Left ventricle myocardium superior (tissue), 1 donor: ENCODE measurements at regions not wholly inside any gene's neighbourhood (a gene's known extent, or its start where the extent isn't known, plus 50 kb on each side); places are given as distances from the start of the nearest gene placed in this dataset.
A peak's percentile ranks its signal among the peaks of the same experiment; 100 is the strongest.

Experiments used
- ATAC-seq: fragments of 200-7000 bp; cut with Tn5 transposase; one replicate; pipeline ENCODE4 v1.9.1; 2020; ENCODE audit warnings: mild to moderate bottlenecking, moderate library complexity
- DNase-seq: peaks from one replicate; pipeline ENCODE4 v3.0.0-alpha.2; 2020
- intact Hi-C: fragments of 100-400 bp; cut with micrococcal nuclease; formaldehyde crosslinking; loops from one replicate; pipeline ENCODE4 v1.11.0; 2022
- donor health status: DM: no; HTN: yes; CAD: no; lungs with severe emphysema.

GRCh38 chr14:32254952-32255679, 52.0 kb upstream of the RNU6-8 start:
- DNase-seq (peak; percentile 67), ATAC-seq (peak; percentile 85)
- intact Hi-C loops = loop anchor here (5.0 to 10.0 kb wide), 4 partner anchors 183 to 743 kb away; no protein-coding TSS in a partner anchor

- intact Hi-C loops = loop anchor here (10.0 kb wide), 1 partner anchor 299 kb away; no protein-coding TSS in a partner anchor
- DNase-seq = no peak
- peak; percentile 33 for ATAC-seq
These were observed 52.7 kb upstream of the RNU6-8 start for GRCh38 chr14:32255789-32256188.

- DNase-seq (no peak), ATAC-seq (no peak)
- intact Hi-C loops = loop anchor here (10.0 kb wide), 1 partner anchor 298 kb away; no protein-coding TSS in a partner anchor
These were observed 53.5 kb upstream of the RNU6-8 start for GRCh38 chr14:32256576-32256975.

GRCh38 chr14:32258336-32258993, 55.4 kb upstream of the RNU6-8 start:
- ATAC-seq = peak; percentile 9
- intact Hi-C loops = loop anchor here (10.0 kb wide), 1 partner anchor 296 kb away; no protein-coding TSS in a partner anchor

GRCh38 chr14:32259368-32260013, 56.4 kb upstream of the RNU6-8 start:
- intact Hi-C loops = loop anchor here (10.0 kb wide), 1 partner anchor 295 kb away; no protein-coding TSS in a partner anchor
- DNase-seq (no peak), ATAC-seq (no peak)

More at GRCh38 chr14:32258336-32258993, 55.4 kb upstream of the RNU6-8 start:
- DNase-seq = no peak

GRCh38 chr14:32263939-32264567, 61.0 kb upstream of the RNU6-8 start:
- DNase-seq (no peak), ATAC-seq (no peak)
- intact Hi-C loops = no loop called here

- no peak for ATAC-seq
- intact Hi-C loops = no loop called here
- no peak for DNase-seq
These were observed 62.5 kb upstream of the RNU6-8 start for GRCh38 chr14:32265584-32265983.

GRCh38 chr14:32277998-32278397, 51.1 kb upstream of the AKAP6 start:
- intact Hi-C loops = no loop called here
- no peak for DNase-seq
- no peak for ATAC-seq
